ENCODE measurements at regions not wholly inside any gene's neighbourhood (a gene's known extent, or its start where the extent isn't known, plus 50 kb on each side); places are given as distances from the start of the nearest gene placed in this dataset.

DNA sequence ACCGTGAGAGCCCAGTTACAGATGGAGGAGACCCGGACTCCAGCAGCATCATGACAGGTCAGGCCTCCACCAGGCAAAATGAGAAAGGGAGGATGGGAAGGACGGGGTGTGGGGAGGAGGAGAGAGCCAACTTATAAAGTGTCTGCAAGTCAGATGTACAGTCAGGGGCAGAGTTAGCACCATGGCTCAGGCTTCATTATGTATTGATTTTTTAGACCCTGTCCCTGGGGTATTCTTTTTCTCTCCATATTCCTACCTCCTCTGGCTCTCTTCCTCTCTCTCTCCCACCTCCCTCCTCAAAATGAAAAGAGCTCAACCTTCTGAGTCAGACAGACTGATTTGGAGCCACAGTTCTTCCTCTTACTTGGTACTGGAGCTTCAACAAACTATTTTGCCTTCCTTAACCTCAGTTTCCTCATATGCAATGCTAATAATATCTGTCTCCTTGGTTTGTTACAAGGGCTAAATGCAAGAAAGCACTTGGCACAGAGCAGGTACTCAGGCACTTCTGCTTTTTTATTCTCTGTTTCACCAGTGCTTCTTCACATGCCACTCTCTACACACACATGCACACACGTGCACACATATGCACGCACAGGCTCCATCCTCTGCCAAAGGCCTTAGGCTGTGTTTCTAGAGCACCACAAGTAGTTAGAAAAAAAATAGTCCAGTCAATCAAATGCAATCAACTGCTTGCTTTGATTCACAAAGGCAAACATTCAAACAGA is 92.3 kb upstream of the PKDCC start:
- DNase-seq (ENCODE audit: low read depth): no peak

DNA sequence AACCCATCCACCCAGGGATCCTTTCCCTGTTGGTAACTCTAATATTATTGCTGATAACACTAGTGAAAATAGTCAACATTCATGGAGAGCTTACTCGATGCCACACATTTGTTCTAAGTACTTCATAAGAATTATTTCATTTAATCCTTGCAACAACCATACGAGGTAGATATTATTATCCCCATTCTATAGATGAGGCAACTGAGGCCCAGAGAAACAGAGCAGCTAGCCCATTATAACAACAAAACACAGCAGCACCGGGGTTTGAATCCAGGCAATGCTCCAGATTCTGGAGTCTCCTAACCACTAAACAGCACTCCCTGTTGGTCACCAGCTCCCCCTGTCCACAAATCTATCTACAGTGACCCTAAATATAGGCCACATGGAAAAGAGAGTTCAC is 90.4 kb upstream of the PKDCC start:
- no peak for DNase-seq (ENCODE audit: low read depth)

DNA sequence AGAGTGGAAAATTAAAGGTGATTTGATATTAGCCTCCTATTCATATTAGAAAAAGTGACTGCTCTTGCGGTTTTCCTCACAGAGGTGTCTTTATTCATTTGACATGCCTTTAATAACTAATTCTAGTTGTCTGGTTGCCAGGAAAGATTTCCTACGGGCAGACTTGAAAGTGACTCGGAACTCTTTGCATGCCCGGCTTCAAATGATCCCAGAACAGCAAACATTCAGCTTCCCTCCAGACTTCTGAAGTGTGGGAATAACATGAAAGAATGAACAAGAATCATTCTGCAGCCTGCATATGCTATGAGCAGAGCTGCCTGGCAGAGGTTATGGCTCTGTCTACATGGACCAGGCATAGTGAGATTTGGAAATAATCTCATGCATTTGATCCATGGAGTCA is 89.6 kb upstream of the PKDCC start:
- DNase-seq (ENCODE audit: low read depth): no peak

DNA sequence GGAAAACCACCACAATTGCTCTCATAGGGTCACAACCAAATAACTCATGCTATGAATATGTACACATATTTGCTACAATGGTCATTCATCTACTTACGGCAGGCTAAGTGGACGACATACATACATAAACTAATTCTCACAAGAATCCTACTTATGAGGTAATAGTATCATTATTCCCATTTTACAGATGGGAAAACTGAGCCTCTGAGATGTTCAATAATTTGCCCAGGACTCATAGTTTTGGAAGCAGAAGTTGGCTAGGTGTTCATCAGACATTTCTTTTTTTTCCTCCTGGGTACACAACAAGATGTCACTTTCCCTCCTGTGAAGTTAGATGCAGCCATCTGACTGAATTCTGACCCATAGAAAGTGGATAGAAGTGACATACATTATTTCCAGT is 89.0 kb upstream of the PKDCC start:
- no peak for DNase-seq (ENCODE audit: low read depth)

DNA sequence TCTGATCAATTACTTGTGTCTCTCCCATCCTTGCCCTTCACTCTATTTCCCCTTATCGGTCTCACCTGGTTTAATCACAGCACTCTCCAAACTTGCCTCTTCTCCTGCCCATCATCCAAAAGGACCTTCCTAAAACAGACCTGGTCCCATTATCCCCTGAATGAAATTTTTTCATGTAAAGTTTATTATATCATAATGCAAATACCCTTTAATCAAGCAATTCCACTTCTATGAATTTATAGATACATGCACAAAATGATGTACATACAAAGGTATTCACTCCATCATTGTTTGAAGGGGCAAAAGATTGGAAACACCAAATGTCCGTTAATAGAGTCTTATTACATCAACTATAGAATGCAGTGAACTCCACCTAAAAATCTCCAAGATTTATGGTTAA is 88.1 kb upstream of the PKDCC start:
- DNase-seq (ENCODE audit: low read depth): no peak

DNA sequence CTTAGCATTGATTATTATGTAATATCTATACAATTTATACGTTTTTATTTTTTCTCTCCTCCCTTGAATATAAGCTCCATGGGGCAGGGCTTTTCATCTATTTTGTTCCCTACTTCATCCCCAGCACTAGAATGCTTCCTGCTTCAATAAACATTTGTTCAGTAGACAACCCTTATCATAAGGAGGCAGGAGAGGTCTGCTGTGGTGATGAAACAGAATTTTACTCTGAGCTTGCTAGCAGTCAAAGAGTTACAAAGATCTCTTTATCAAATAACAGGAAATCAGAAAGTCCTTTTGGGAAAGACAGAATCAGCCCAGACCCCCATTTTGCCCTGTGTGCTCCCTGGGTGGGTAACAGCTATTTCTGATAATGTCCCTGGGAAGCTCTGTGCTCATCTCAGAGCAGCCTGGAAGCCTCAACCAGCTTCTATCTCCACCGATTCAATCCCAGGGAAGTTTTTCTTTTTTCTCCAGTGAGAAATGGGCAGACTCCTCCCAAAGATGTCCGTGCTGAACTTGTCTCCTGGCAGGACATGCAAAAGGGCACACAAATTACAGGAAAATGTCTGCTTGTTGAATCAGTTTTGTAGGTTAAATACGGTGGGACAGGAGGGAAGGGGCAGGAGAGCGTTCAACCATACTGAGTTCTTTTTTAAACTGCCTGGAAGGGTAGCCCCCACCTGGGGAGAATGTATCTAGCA is 84.7 kb upstream of the PKDCC start:
- no peak for DNase-seq (ENCODE audit: low read depth)

DNA sequence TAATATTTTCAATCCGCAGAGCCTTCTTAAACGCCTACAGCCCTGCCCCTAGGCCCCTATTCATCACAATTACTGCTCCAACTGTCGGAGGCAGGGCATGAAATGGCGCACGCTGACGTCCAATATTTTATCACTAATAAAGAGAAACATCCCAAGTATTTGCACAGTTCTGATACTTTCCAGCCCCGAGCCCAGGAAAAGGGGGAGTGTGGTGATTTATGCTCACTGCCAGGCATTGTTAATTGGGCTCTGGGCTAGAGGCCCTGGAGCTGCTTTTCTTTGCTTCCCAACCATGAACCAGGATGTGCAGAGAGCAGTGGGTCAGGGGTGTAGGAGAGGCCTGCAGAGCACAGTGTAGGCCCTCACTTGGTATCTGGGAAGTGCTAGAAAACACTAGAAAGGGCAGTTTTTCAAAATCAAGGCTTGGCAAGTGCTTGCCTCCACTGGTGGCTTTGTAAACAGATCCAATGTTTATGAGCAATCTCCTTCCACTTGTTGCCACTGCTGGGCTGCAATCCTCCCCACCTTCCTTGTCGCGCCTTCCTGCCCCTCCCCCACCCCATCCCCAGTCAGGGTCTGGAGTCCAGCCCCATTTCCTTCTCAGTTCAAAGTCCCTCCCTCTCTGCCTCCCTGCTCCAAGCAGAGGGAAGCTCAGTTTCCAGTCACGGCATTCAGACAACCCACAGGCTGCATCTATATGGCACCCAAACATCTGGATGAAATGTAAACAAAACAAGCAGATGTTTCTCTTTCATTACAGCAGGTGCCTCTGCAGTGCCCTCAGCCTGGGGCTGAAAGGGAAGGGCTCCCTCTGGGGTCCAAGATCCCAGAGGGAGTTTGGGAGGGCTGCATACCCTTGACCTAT is 83.9 kb upstream of the PKDCC start:
- no peak for DNase-seq (ENCODE audit: low read depth)

DNA sequence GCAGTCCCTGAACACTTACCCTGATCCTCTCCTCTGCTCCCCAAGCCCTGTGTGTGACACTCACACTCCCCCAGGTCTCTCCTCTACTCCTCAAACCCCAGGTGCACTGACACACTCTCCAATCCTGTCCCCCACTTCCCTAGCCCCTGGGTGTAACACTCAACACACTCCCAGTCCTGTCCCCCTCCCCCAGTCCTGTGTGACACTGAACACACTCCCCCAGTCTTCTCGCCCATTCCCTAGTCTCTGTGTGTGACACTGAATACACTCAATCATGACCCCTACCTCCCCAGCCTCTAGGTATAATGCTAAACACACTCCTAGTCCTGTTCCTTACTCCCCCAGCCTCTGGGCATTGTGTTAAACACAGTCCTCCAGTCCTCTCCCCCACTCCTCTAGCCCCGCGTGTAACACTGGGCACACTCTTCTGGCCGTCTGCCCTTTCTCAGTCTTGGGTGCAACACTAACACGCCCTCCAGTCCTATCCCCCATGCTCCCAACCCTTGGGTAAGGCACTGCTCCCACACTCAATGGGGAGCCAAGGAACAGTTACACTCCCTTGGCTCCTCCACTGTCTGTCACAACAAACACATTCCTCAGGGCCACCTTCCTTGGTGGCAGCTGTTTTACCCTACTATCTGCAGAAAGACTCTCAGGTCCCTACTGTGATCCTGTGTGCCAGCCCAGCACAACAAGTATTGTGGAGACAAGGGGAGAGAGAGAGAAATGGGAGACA is 82.5 kb upstream of the PKDCC start:
- no peak for DNase-seq (ENCODE audit: low read depth)

DNA sequence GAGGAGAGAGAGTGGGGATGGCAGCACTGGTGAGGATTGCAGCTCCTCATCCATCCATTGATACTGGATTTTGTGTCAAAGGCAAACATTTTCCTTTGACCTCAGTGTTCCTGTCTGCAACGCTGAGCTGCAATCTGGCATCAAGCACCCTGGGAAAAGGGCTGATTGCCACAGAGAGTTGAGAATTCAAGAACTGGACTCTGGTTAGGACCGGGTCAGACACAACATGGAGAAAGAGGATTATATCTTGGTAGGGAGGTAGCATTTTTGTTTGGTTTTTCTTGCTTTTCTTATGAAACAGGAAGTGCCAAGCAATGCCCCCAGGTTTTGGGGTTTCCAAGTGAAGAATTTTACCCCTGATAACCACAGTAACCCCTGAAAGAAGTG is 81.9 kb upstream of the PKDCC start:
- DNase-seq (ENCODE audit: low read depth): no peak

DNA sequence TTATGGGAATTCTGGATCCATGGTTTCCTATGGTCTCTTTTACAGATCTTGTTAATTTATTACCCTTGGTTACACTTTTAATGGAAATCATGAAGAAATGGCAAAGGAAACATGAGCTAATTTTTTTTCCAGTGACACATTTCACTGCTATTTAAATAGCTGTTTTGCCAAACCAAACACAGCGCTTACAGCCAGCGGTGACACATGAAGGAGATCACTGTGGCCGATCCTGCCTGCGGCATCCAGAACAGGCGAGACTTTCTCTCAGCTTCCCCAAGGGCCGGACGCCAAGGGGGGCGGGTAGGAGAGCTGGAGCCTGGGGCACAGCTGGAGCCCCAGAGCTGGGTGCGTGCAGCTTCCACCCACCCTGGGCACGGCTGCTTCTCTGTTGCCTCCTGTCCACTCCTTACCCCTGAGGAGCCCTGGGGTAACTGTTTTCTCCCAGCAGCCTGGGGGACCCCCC is 81.4 kb upstream of the PKDCC start:
- DNase-seq (ENCODE audit: low read depth): peak; percentile 88

DNA sequence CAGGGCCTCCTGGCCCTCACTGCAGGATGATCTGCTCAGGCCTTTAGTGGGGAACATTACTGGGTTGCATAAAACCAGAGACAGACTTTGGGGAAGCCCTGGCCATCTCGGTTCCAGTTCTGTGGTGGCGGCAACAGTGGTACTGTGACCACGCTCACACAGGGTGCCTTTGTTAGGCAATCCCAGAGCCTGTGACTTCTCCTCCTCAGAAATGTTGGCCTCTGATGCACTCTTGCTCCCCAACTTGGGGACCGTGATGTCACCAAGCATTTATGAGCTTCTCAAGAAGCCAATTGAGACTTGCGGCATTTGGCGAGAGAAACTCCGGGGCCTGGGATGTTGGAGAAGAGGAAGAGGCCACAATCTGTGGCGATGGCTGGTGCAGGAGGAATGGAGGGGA is 80.9 kb upstream of the PKDCC start:
- DNase-seq (ENCODE audit: low read depth): no peak

DNA sequence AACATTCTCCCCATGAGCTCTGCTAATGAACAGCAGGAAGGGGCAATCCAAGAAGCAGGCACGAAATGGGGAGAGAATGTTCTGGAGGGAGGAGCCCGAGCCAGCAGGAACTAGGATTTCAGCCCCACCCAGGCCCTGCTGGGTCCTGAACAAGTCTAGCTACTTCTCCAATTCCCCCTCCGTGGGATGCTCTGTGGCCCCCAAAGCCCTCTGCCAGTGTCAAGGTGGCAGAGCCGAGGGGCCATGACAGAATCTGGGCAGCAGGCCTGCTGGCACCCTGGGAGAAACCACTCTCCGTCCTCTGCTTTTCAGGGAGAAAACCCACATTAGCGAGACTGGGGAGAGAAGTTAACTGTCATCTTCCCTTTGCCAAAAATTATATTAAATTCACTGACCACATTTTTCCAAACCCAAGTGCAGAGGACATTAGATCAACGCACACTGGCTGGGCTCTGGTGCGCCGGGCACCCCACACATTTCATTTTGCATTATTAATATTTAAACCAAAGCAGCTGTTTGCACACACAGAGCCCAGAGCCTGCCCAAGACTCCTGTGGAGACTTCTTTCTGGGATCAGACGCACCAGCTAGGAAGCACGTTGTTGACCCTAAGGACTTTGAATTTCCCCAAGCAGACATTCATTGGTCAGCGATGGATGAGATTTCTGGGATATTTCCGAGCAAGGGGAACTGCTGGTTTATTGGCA is 80.2 kb upstream of the PKDCC start:
- DNase-seq (ENCODE audit: low read depth): no peak

DNA sequence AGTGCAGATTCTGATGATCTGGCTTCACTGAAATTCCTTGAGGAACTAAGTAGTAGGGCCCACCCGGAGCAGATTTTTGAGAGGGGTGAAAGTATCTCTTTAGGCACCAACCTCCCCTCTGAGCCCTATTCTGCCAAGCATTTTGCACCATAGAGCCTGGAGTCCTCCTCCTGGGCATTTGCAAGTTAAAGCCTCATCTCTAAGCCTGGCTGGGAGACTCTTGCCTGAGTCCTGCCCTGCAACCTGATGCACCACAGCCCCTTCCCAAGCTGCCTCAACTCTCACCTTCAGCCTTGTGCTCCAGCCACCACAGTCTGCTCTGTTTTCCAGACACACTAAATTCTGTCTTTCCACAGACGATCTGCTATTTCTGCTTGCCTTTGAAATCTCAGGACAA is 79.6 kb upstream of the PKDCC start:
- DNase-seq (ENCODE audit: low read depth): no peak

DNA sequence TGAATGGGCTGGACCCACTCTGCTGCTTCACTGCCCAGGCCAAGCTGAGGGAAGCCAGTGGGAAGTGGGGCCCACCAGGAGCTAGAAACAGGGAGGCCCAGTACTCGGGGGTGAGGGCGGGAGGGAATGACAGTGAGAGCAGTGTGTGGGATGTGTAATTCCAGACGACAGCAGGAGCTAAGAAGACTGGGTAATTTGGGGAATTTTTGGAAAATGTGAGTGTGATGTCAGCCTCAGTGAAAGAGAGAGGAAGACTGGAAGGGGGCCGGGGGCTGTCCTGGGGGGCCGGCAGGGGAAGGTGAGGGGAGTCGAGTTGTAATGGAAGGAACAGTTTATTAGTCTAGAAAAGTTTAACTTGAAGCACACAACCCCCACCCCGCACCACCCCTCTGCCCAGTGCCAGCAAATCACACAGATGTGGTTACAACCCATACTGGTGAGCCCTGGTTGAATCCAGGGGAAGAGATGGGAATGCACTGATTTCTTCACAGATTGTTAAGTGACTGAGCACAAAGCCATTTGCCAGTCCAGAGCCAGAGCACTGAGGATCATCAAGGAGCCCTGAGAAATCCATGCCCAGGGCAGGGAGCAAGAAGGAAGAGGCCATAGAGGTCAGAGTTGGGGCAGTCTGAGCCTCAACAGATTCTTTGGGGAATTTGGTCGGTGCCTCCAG is 76.7 kb upstream of the PKDCC start:
- DNase-seq (ENCODE audit: low read depth): no peak

DNA sequence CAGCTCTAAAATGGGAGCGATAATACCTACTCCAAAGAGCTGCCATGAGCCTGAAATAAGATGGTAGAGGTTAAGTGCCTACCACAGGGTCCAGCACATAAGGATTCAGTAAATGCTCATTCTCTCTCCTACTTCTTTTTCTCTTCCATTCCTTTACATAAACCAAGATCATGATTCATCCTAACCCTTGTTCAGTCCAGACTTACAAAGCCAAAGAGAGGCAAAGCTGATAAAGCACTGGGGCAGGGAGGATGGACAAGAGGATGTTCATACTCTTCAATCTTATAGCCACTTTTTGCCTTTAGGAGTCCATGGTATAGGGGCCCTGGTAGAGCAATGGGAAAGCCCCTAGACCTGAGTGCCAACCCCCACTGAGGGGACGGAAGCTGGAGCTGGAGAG is 75.6 kb upstream of the PKDCC start:
- DNase-seq (ENCODE audit: low read depth): no peak

DNA sequence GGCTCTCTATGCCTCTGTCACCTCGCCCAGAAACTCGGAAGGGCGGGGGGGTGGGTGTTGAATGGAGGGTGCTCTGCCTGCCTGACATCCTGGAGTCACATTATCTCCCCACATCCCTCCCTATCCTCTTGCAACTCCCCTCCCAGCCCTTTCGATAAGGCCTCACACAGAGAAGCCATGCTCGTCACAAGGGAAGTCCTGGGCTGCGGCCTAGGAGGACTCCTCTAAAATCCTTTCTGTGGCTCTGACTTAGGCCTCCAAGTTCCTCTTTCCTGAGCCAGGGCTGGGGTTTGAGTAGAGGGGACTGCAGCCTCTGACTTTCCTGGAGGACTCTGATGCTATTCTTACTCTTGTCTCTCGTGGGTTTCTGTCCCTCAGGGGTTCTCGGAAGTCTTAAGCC is 75.0 kb upstream of the PKDCC start:
- no peak for DNase-seq (ENCODE audit: low read depth)

DNA sequence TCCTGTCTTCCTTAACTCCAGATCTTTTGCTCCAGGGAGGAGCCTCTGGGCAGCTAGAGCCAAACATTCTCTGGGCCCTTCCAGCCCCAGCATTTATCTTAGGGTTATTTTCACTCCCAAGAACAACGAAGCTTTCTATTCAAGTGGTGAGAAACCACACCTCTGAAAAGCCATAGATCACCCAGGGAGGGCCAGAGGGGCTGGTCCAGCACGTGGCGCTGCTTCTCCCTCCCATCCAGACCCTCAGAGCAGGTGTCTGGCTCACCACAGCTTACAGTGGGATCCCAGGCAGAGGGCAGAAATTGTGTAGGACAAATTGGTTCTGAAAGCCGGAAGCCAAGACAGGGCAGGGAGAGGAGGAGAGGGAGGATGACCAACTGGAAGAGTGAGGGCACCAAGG is 74.0 kb upstream of the PKDCC start:
- DNase-seq (ENCODE audit: low read depth): no peak

DNA sequence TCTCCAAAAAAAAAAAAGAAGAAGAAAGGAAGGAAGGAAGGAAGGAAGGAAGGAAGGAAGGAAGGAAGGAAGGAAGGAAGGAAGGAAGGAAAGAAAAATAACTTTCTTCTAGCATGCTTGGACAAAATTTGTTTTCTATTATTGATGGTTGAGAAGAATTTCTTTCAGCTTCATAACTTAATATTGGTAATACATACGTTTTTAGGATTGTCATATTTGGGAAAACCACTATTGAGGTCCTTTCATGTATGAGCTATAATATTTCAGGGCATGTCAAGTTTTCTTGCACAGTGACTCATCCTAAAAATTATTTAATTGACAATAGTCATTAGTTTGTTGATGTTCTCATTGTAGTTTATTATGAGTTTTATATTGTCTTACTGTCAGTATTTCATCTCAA is 66.4 kb upstream of the PKDCC start:
- no peak for DNase-seq (ENCODE audit: low read depth)

DNA sequence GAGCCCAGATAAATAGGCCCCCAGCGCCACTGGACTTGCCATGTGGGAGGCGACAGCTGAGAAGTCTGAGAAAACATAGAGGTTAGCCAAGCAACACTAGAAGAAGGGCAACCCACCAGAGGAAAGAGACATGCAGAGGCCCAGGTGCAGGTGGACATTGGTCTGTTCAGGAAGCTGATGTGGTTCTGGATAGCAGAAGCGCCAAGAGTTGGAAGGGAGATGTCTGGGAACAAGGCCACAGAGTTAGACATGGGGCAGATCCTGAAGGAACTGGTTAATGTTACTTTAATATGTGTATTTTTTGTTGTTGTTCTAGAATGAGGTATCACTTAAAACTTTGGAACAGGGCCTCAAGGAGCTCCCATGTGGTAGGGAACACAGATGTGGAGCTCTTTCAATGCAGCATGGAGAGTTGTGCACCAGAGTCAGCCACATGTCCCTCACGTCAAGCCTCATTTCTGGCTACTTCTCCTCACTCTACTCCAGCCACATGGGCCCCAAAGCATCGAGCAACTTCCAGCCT is 62.2 kb upstream of the PKDCC start:
- DNase-seq (ENCODE audit: low read depth): no peak

DNA sequence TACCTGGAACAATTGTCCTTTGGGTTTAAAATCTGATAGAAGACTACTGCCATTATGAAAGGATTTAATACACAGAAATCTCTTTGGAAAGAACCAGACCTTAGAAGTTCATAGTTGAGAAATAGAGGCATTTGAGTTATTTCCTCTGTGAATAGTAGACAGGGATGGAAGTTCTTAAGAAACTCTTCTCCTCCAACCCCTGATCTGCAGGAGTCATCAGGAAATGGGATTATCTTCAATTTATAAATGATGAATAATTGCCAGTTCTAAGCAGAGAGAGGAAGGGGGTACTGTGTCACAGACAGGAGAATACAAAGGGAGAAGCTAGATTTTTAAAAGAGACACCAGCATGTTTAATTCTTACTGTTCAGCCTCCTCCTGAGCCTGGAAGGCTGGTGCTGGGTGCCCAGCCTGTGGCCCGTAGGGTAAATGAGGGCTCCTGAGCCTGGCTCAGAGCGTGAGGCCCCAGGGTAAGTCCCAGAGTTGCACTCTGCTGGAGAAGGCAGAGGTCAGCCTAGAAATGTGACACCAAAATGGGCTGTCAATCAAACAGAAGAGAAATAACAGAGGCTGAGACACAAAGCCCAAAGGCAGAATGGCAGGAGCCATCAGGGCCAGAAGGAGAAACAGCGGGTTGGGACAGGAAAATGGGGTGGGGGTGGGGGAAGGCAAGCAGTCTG is 58.2 kb upstream of the PKDCC start:
- DNase-seq (ENCODE audit: low read depth): no peak
